Ammon's horn (tissue), 1 donor: ENCODE measurements at regions not wholly inside any gene's neighbourhood (a gene's known extent, or its start where the extent isn't known, plus 50 kb on each side); places are given as distances from the start of the nearest gene placed in this dataset.

Experiments
- DNase-seq: peaks from one replicate; pipeline ENCODE4 v3.0.0-alpha.2; 2016; ENCODE audit warnings: low spot score

DNA sequence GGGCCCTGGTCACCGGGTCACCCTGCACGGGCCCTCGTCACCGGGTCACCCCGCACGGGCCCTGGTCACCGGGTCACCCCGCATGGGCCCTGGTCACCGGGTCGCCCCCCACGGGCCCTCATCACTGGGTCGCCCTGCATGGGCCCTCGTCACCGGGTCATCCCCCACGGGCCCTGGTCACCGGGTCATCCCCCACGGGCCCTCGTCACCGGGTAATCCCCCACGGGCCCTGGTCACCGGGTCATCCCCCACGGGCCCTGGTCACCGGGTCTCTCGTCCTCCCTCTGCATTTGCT, 77.6 kb downstream of the RIPK4 start:
- no peak for DNase-seq

DNA sequence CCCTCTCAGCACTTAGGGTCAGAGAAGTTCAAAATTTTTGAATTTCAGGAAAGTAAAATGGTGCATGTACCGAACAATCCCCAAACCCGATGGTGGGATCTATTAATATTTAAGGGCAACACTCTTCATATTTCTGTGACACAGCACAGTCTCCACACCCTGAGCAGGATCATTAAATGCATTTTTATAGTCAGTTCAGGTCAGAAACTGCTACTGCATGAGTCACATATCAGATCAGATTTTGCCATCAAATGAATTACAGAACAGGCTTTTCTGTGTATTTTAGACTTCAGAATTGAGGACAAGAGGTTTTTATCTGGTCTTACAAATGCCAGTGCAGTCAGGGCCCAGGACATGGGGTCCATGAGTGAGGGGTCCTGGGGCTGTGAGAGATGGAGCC, 79.2 kb downstream of the RIPK4 start:
- DNase-seq: no peak

DNA sequence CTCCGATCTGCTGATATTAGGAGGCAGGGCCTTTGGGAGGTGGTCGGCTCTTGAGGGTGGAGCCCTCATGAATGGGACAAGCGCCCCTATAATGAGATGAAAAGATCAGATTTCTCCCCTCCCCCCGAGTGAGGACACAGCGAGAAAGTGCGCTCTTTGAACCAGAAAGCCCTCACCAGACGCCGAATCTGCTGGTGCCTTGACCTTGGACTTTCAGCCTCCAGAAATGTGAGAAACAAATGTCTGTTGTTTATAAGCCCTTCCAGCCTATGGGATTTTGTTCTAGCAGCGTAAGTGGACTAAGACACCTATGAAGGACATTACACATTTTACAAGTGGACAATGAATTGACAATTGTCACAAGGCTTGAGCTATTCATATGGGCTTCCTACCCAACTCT, 80.2 kb downstream of the RIPK4 start:
- no peak for DNase-seq

- DNase-seq: no peak
Observed at GRCh38 chr21:41685511-41686149, 81.2 kb downstream of the RIPK4 start.

DNA sequence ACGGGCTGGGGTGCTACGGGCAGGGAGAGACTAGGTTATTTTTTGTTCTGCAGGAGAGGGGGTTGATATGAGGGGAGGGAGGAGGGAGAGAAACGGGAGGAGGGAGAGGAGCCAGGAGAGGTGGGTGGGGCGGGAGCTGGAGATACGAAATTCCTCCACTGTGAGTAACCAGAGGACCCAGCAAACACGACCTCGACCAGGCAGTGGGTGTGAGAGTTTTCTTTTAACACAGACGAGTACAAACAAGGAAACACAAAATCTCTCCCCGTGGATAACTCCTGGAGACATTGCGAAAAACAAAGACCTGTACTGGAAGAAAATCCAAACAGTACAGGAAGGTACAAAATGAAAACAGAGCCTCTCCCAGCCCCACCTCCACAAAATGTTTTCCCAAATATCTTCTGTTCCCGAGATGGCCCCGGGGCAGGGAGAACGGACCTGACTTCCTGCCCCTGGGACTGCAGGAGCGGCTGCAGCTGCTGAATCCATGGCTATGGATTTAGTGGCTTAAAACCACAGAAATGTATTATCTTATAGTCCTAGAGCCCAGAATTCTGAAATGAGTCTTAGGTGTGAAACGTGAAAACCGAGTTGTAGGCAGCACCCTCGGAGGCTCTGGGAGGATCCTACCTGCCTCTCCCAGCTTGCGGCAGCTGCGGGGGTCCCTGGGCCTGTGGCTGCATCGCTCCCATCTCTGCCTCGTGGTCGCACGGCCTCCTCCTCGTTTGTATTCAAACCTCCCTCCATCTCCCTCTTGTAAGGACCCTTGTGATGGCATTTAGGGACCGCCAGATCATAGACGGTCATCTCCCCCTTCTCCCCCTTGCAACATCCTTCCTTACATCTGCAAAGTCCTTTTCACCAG, 82.2 kb downstream of the RIPK4 start:
- no peak for DNase-seq

DNA sequence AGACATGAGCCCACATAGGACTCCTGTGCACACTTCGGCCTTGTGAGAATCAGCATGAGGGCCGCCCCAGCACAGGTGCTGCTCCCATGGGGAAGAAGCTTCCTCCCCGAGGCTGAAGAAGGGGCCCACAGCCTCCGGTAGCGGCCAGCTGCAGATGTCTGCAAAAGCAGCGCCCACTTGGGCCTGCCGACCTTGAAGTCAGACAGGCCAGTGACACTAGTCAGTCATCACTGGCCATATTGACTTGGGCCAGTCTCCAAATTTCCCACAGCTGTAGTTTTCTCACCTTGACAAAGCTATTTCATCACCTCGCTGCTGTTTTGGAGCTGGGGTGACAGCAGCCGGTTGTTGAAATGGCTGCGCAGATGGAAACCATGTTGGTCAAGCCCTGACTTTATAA, 83.0 kb downstream of the RIPK4 start:
- DNase-seq: no peak

- DNase-seq: no peak
Observed at GRCh38 chr21:41682719-41683179, 84.1 kb downstream of the RIPK4 start.

- no peak for DNase-seq
Observed at GRCh38 chr21:41681939-41682718, 84.7 kb downstream of the RIPK4 start.

DNA sequence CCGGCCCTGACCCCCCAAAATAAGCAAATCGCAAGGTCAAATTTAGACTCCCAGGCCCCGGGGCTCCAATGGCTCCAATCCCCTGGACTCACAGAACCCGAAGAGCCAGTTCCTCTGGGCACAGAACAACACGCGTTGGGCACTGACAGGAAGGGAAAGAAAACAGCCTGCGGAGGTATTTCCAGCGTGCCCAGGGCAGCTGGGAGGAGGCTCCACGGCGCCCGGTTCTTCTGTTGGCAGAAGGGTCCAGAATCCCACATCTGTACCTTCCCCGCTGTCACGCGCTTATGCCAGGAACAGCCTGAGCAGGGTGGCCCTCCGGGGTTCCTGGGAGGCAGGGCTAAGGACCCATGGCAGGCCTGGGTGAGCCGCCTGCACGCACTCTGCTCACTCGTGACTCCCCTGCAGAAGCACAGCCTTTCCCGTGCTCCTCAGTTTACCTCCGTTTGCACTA, 85.5 kb downstream of the RIPK4 start:
- DNase-seq: no peak

GRCh38 chr21:41680444-41681347, 86.2 kb downstream of the RIPK4 start:
- DNase-seq: no peak

DNA sequence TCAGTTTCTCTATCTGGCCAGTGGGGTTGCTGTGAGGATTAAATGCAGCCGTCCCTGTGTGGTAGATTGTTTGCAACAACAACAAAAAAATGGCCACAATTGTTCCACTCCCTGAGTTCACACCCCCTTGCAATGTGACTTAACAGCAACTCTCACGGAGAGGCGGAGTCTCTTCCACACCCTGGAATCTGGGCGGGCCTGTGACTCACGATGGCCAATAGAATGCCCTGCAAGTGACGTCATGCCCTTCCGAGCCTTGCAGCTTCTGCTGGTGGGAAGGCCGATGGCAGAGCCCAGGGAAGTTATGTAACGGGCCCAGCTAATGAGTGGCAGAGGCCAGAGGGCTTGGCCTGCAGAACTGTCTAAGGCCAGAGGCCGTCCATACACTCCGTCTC, 87.9 kb downstream of the RIPK4 start:
- peak; percentile 71 for DNase-seq

- no peak for DNase-seq
Observed at GRCh38 chr21:41678016-41678923, 88.6 kb downstream of the RIPK4 start.

GRCh38 chr21:41677671-41678015, 89.2 kb downstream of the RIPK4 start:
- no peak for DNase-seq

DNA sequence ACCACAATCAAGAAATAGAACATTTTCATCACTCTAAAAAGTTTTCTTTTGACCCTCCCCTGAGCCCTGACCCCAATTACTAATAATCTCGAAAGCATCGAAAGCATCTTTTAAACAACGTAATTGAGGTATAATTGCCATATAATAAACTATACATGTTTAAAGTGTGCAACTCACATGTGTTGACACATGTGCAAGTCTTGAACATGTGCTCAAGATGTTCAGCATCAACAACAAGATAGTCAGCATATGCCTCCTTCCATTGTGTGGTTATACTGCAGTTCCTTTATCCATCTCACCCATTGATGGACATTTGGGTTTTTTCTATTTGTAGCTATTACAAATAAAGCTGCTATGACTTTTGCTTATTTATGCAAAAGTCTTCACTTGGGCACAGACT, 90.7 kb downstream of the RIPK4 start:
- no peak for DNase-seq

GRCh38 chr21:41675574-41675973, 91.3 kb downstream of the RIPK4 start:
- DNase-seq: no peak

- DNase-seq: no peak
Observed at GRCh38 chr21:41674402-41674801, 92.5 kb downstream of the RIPK4 start.

DNA sequence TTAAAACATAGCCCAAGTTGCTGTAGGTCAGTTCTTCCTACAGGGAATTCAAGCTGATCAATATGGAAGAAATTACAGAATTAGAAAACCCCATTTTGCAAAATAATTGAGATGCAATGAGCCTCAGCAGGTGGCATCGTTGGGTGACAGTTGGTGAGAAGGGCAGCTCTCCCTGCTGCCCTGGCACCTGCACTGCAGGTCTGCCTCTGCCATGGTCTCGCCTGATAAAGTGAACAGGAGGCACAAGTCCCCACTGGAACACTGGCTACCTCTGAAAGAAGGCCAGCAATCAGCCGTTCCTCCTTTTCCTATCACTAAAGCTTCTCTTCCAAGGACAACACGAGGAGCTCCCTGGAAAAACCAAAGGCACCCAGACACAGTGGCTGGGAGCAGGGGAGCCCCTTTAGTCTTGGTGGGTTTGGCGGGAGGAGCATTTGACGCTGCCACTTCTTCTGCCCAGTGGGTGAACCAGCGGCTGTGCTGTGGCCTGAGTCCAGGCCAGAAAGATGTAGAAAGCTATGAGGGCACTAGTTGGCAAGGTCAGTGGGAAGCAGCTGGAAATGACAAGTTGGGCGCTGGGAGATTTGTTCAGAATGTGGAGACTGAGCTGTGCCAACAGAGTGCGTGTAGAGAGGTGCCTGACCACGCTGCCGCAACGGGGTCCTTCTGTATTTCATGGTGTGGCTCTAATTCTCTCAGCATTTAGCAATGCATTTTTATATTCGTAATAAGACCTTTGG, 93.1 kb downstream of the RIPK4 start:
- no peak for DNase-seq

- DNase-seq: no peak
Observed at GRCh38 chr21:41673071-41673470, 93.8 kb downstream of the RIPK4 start.

GRCh38 chr21:41672543-41672915, 94.3 kb downstream of the RIPK4 start:
- DNase-seq: no peak

DNA sequence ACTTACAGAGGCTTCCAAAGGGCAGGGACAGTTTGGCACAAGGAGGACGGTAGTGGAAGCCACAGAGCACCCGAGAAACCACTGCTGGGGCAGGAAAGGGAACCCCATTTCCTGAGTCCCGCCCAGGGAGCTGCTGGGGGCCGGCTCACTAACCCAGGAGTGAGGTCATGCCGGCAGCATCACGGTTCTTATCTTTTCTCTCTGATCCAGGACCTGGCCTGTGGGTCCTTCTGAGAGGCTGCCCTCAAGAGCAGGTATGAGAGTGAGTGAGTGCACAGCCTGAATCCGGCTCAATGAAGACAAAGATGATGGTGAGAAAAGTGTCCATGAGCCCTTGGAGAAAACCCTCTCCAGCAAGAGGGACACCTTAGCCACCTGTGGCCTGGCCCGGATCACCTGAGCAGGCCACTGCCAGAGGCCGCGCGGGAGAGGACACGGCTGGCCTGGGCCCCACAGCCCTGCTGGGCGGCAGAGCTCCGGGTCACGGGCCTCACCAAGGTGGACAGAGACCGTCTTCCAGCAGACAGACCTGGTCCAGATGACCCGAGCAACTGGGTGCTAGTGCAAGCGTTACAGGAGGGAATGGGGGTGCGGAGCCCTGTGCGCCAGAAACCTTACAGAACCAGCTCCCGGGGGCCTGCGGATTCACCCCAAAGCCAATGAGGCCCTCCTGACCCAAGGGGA, 94.9 kb downstream of the RIPK4 start:
- DNase-seq: no peak
